ENCODE measurements at regions not wholly inside any gene's neighbourhood (a gene's known extent, or its start where the extent isn't known, plus 50 kb on each side); places are given as distances from the start of the nearest gene placed in this dataset.
"Not testable (repeated sequence)": the region's sequence is repeated elsewhere in the genome, so short reads cannot be mapped to it uniquely, and the experiment has no call there.

DNA sequence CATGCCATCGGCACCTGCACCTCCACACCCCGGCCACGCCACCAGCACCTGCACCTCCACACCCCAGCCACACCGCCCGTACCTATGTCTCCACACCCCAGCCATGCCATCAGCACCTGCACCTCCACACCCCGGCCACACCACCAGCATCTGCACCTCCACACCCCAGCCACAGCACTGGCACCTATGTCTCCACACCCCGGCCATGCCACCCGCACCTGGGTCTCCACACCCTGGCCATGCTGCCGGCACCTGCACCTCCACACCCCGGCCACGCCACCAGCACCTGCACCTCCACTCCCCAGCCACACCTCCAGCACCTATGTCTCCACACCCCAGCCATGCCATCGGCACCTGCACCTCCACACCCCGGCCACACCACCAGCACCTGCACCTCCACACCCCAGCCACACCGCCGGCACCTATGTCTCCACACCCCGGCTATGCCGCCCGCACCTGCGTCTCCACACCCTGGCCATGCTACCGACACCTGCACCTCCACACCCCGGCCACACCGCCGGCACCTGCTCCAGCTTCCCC, 390.3 kb upstream of the MYT1L start:
- ChIA-PET POLR2A (no interaction called here), RAD21 (ENCODE audit: low non-redundant PET in 1 of 2, low total read pairs in 2 of 2, uncharacterized antibody in 2 of 2, unreplicated experiment in 2 of 2) (no interaction called here), CTCF (no interaction called here)
- H3K79me2 ChIP-seq (ENCODE audit: insufficient read depth, low read length), result no peaks in the 10 kb centered on the region
- BruUV-seq (replicated peaks), result no TSS peak
- H4K20me1 ChIP-seq (ENCODE audit: insufficient read depth), result no peaks in the 10 kb centered on the region
- no peaks in the 10 kb centered on the region for H3K9me2 ChIP-seq (ENCODE audit: insufficient read depth)
- no peak overlapping the region for H3K4me3 ChIP-seq (replicated peaks in 1 of 2; ENCODE audit: low read depth in 1 of 2, low read length in 2 of 2)
- no peaks in the 10 kb centered on the region for H3K9me3 ChIP-seq (ENCODE audit: control insufficient read depth in 1 of 2, insufficient read depth in 1 of 2, low read depth in 1 of 2, low read length in 2 of 2)
- no peaks in the 10 kb centered on the region for H3K4me1 ChIP-seq (ENCODE audit: control insufficient read depth in 1 of 2, insufficient read depth in 2 of 2, low read length in 2 of 2)
- no peak overlapping the region for H3K27ac ChIP-seq (ENCODE audit: low read depth, low read length)
- H2AFZ ChIP-seq (ENCODE audit: low read depth, low read length, poor library complexity, severe bottlenecking), result no peak overlapping the region
- H3K4me2 ChIP-seq (ENCODE audit: low read length), result no peak overlapping the region
- ATAC-seq (no peak), DNase-seq (ENCODE audit: low read depth, low spot score) (no peak)
- no peaks in the 10 kb centered on the region for H3K36me3 ChIP-seq (ENCODE audit: control insufficient read depth in 1 of 2, insufficient read depth in 2 of 2, low read length in 2 of 2)
- H3K27me3 ChIP-seq (ENCODE audit: insufficient read depth, low read length), result peaks cover 24% of the 10 kb centered on the region; the same call in 1 of the 2 replicates
- TF ChIP-seq ELF1 (IDR thresholded peaks at IDR 0.05; ENCODE audit: borderline replicate concordance, low read depth), result no peak
- TF ChIP-seq RAD21 (IDR thresholded peaks at IDR 0.05; ENCODE audit: low read depth), result no peak
- no peak for TF ChIP-seq SRF (IDR thresholded peaks at IDR 0.05; ENCODE audit: low read depth)
- TF ChIP-seq POLR2A (IDR thresholded peaks at IDR 0.05; ENCODE audit: borderline replicate concordance, extremely low read depth, insufficient read depth, insufficient read length), result no peak
- TF ChIP-seq MAX (IDR thresholded peaks at IDR 0.05), result no peak
- no peak for TF ChIP-seq JUND (IDR thresholded peaks at IDR 0.05)
- no peak for TF ChIP-seq CEBPB (IDR thresholded peaks at IDR 0.05; ENCODE audit: low read depth)
- no peak for TF ChIP-seq EGR1 (IDR thresholded peaks at IDR 0.05; ENCODE audit: low read depth)
- TF ChIP-seq REST (IDR thresholded peaks at IDR 0.05; ENCODE audit: low read depth), result no peak
- intact Hi-C loops (cut with micrococcal nuclease), result no loop called here
- H3K9ac ChIP-seq (ENCODE audit: low read length), result no peak overlapping the region

- H3K9me2 ChIP-seq (ENCODE audit: insufficient read depth); H3K27ac ChIP-seq (ENCODE audit: low read depth, low read length); intact Hi-C loops (cut with micrococcal nuclease); CTCF ChIA-PET; H3K79me2 ChIP-seq (ENCODE audit: insufficient read depth, low read length); RAD21 ChIA-PET (ENCODE audit: low non-redundant PET in 1 of 2, low total read pairs in 2 of 2, uncharacterized antibody in 2 of 2, unreplicated experiment in 2 of 2); H3K4me3 ChIP-seq (replicated peaks in 1 of 2; ENCODE audit: low read depth in 1 of 2, low read length in 2 of 2); H2AFZ ChIP-seq (ENCODE audit: low read depth, low read length, poor library complexity, severe bottlenecking); POLR2A ChIA-PET; H3K9me3 ChIP-seq (ENCODE audit: control insufficient read depth in 1 of 2, insufficient read depth in 1 of 2, low read depth in 1 of 2, low read length in 2 of 2); ATAC-seq; H4K20me1 ChIP-seq (ENCODE audit: insufficient read depth); H3K4me1 ChIP-seq (ENCODE audit: control insufficient read depth in 1 of 2, insufficient read depth in 2 of 2, low read length in 2 of 2); H3K9ac ChIP-seq (ENCODE audit: low read length); H3K36me3 ChIP-seq (ENCODE audit: control insufficient read depth in 1 of 2, insufficient read depth in 2 of 2, low read length in 2 of 2); H3K4me2 ChIP-seq (ENCODE audit: low read length); DNase-seq (ENCODE audit: low read depth, low spot score); BruUV-seq (replicated peaks): not testable (repeated sequence)
- peaks cover 24% of the 10 kb centered on the region; the same call in 1 of the 2 replicates for H3K27me3 ChIP-seq (ENCODE audit: insufficient read depth, low read length)
These were observed 389.7 kb upstream of the MYT1L start for GRCh38 chr2:2720806-2721205.

Data from HCT116 (cell line).